GM12874 (cell line): ENCODE measurements at regions not wholly inside any gene's neighbourhood (a gene's known extent, or its start where the extent isn't known, plus 50 kb on each side); places are given as distances from the start of the nearest gene placed in this dataset.

Experiments used
- TF ChIP-seq, protein P1 (sequence below): IDR thresholded peaks from 2 replicates; pipeline ENCODE4 v1.5.1; 2011; ENCODE audit warnings: low read depth, mild to moderate bottlenecking, control low read depth, low read length, moderate library complexity; ENCODE audit not compliant: insufficient read depth

DNA sequence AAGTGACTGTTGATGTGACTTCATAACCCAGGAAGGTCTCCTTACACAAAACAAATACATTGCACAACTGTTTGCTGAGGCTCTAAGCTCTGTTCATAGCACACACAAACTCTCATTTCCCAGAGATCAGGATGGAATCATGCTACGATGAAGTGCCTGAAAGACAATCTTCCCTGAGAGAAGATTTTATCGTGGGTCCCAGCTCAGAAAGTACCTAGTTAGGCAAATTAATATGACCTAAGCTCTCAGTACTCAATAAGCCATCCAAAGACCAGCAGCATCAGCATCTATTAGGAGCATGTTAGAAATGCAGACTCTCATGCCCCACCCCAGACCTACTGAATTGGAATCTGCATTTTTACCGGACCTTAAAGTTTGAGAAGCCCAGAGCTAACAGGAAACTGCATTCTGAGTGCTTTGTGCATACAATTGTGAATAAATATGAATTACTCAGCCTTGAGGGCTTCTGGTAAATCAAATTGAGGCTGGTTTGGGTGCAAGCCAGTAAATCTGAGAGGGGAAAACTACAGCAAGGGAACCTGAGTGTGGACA is 161.5 kb upstream of the C2CD4B start:
- TF ChIP-seq, protein P1, sequence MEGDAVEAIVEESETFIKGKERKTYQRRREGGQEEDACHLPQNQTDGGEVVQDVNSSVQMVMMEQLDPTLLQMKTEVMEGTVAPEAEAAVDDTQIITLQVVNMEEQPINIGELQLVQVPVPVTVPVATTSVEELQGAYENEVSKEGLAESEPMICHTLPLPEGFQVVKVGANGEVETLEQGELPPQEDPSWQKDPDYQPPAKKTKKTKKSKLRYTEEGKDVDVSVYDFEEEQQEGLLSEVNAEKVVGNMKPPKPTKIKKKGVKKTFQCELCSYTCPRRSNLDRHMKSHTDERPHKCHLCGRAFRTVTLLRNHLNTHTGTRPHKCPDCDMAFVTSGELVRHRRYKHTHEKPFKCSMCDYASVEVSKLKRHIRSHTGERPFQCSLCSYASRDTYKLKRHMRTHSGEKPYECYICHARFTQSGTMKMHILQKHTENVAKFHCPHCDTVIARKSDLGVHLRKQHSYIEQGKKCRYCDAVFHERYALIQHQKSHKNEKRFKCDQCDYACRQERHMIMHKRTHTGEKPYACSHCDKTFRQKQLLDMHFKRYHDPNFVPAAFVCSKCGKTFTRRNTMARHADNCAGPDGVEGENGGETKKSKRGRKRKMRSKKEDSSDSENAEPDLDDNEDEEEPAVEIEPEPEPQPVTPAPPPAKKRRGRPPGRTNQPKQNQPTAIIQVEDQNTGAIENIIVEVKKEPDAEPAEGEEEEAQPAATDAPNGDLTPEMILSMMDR: no peak

GRCh38 chr15:62327406-62327805 is 162.3 kb upstream of the C2CD4B start:
- TF ChIP-seq, protein P1: no peak

DNA sequence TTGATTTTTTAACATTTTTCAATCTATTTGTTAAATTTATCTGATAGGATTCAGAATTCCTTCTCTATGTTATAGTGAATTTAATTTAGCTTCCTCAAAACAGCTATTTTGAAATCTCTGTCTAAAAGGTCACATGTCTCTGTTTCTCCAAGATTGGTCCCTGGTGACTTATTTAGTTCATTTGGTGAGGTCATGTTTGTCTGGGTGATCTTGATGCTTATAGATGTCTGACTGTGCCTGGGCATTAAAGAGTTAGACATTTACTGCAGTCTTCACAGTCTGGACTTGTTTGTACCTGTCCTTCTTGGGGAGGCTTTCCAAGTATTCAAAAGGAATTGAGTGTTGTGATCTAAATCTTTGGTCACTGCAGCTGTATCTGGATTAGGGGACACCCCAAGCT is 169.5 kb upstream of the C2CD4B start:
- TF ChIP-seq, protein P1: no peak

DNA sequence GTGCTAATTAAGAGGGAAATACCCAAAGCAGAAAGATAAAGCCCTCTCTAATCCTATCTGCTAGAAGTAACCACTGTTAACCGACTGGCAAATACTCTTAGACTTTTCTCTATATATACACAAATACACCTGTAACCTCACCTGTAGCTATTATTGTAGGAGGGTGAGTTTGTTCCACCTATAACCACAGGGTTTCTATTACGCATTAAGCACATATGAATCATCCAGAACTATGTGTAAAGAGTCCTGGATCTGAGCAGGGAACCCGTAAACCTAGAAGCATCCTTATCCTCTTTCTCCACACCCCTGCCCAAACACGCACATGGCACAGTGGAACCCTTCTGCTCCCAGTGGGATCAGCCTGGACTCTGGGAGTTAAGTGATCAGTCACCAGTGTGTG is 172.8 kb upstream of the C2CD4B start:
- TF ChIP-seq, protein P1: no peak

DNA sequence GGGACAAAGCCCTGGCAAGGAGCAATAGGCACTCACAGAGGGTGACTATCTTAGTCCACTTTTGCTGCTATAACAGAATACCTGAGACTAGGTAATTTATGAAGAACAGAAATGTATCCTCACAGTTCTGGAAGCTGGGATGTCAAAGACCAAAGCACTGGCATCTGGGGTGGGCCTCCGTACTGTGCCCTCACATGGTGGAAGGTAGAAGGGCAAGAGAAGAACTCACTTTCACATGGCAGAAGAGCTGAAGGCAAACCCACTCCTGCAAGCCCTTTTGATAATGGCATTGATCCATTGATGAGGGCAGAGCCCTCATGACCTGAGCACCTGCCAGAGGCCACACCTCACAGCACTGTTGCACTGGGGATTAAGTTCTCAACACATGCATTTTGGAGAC is 173.4 kb upstream of the C2CD4B start:
- TF ChIP-seq, protein P1: no peak

DNA sequence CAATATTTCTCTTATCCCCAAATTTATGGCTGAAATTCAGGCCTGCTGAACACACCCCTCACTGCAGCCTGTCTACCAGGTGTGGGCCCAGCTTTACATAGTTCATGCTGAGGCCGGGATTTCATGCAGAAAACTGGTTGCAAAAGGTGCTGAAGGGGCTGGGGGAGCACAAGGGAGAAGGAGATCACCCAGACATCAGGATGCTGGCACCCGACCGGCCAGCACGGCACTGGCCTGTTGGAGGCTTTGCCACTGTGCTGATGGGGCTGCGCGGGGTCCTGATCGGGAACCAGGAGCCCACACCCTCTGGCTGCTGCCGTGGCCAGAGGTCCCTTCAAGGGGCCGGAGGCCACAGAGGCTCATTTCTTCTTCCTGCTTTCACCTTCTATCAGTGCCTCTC is 177.9 kb upstream of the C2CD4B start:
- TF ChIP-seq, protein P1: no peak

GRCh38 chr15:62343397-62343796 is 178.3 kb upstream of the C2CD4B start:
- TF ChIP-seq, protein P1: no peak
